Activated T-helper 9 cell treated with anti-CD3 and anti-CD28 coated beads, Interleukin-2, amount 50 U/mL, for 16 hours (primary cell): ENCODE measurements at regions not wholly inside any gene's neighbourhood (a gene's known extent, or its start where the extent isn't known, plus 50 kb on each side); places are given as distances from the start of the nearest gene placed in this dataset.

Experiments used
- DNase-seq: peaks from one replicate; pipeline ENCODE4 v3.0.0-alpha.2; 2020; ENCODE audit warnings: low read depth

GRCh38 chr20:23231561-23232218, 118.9 kb upstream of the NXT1 start:
- no peak for DNase-seq

- no peak for DNase-seq
These were observed 119.7 kb upstream of the NXT1 start for GRCh38 chr20:23230766-23231385.

GRCh38 chr20:23229989-23230388, 120.6 kb upstream of the NXT1 start:
- no peak for DNase-seq

GRCh38 chr20:23228912-23229311, 121.7 kb upstream of the NXT1 start:
- DNase-seq, result no peak

GRCh38 chr20:23227976-23228375, 122.6 kb upstream of the NXT1 start:
- no peak for DNase-seq

- DNase-seq, result no peak
These were observed 123.3 kb upstream of the NXT1 start for GRCh38 chr20:23227274-23227673.

GRCh38 chr20:23226612-23227265, 123.9 kb upstream of the NXT1 start:
- no peak for DNase-seq

GRCh38 chr20:23225407-23226060, 125.1 kb upstream of the NXT1 start:
- DNase-seq, result no peak

GRCh38 chr20:23224806-23225205, 125.8 kb upstream of the NXT1 start:
- no peak for DNase-seq

GRCh38 chr20:23223908-23224580, 126.5 kb upstream of the NXT1 start:
- no peak for DNase-seq

GRCh38 chr20:23222531-23223200, 127.9 kb upstream of the NXT1 start:
- DNase-seq, result no peak

GRCh38 chr20:23217023-23217422, 130.9 kb upstream of the CD93 start:
- DNase-seq, result no peak

GRCh38 chr20:23215344-23215995, 129.3 kb upstream of the CD93 start:
- DNase-seq, result no peak

GRCh38 chr20:23214903-23215302, 128.8 kb upstream of the CD93 start:
- DNase-seq, result no peak

GRCh38 chr20:23212464-23212995, 126.4 kb upstream of the CD93 start:
- DNase-seq, result no peak

GRCh38 chr20:23212011-23212410, 125.9 kb upstream of the CD93 start:
- DNase-seq, result no peak

- no peak for DNase-seq
These were observed 125.0 kb upstream of the CD93 start for GRCh38 chr20:23211164-23211563.

GRCh38 chr20:23207826-23208540, 121.9 kb upstream of the CD93 start:
- DNase-seq, result no peak

- DNase-seq, result no peak
These were observed 120.9 kb upstream of the CD93 start for GRCh38 chr20:23206995-23207394.

GRCh38 chr20:23206061-23206460, 119.9 kb upstream of the CD93 start:
- no peak for DNase-seq
